Spleen (tissue), 7 donors: ENCODE measurements at regions not wholly inside any gene's neighbourhood (a gene's known extent, or its start where the extent isn't known, plus 50 kb on each side); places are given as distances from the start of the nearest gene placed in this dataset.

Experiments
- CTCF ChIP-seq, 11 experiments: fragments of 200-600 bp in 7 of 11; fragments of 450-650 bp in 4 of 11; sonication (generic) in 4 of 11; IDR thresholded peaks in 8 of 11; conservative IDR thresholded peaks in 3 of 11; 1 replicate in 7 of 11; 2 replicates in 4 of 11; pipeline versions ENCODE4 v1.4.0 to v1.8.0; 2016 to 2021; ENCODE audit warnings: antibody characterized with exemption in 11 of 11, inconsistent platforms in 4 of 11, mild to moderate bottlenecking in 1 of 11
- POLR2A ChIP-seq, 3 donors: fragments of 450-650 bp; IDR thresholded peaks; one replicate each; pipeline ENCODE4 v1.5.1; 2017; ENCODE audit warnings: antibody characterized with exemption in 3 of 3, mild to moderate bottlenecking in 1 of 3
- POLR2AphosphoS5 ChIP-seq, 3 donors: sonication (generic); formaldehyde crosslinking; IDR thresholded peaks; one replicate each; pipeline ENCODE4 v1.5.1; 2017; ENCODE audit warnings: antibody characterized with exemption in 3 of 3
- donor health status: DM: no; HTN: no; CAD: no; lungs with moderate emphysema.
- donor health status: DM: no; HTN: no; CAD: no.
- donor health status: DM: no; HTN: no; CAD: no.

- TF ChIP-seq CTCF (IDR thresholded peaks at IDR 0.05 in 8 of 11, conservative IDR thresholded peaks at IDR 0.05 in 3 of 11) (no peak), POLR2A (IDR thresholded peaks at IDR 0.05) (no peak), POLR2AphosphoS5 (IDR thresholded peaks at IDR 0.05) (no peak)
These were observed 925.3 kb downstream of the TLE4 start for GRCh38 chr9:80496901-80497556.
